GM12891 (cell line): ENCODE measurements at regions not wholly inside any gene's neighbourhood (a gene's known extent, or its start where the extent isn't known, plus 50 kb on each side); places are given as distances from the start of the nearest gene placed in this dataset.

Experiments used
- DNase-seq: peaks from one replicate; pipeline ENCODE4 v3.0.0; 2011; ENCODE audit warnings: low spot score; ENCODE audit not compliant: insufficient read length
- FAIRE-seq: peaks from 2 replicates; lab custom pipeline; 2011; peaks lifted over from hg19 to GRCh38; lab: Jason Lieb, UNC
- PAX5 ChIP-seq: IDR thresholded peaks from 2 replicates; pipeline ENCODE4 v1.6.1; 2011; ENCODE audit warnings: low read length, moderate library complexity, mild to moderate bottlenecking; ENCODE audit not compliant: insufficient read depth, severe bottlenecking
- POLR2A ChIP-seq: IDR thresholded peaks from 2 replicates; pipeline ENCODE4 v1.6.1; 2011; ENCODE audit warnings: low read depth, low read length, control low read depth
- POLR2AphosphoS5 ChIP-seq: IDR thresholded peaks from 2 replicates; pipeline ENCODE4 v1.6.1; 2011; ENCODE audit warnings: low read depth, low read length, control low read depth
- POU2F2 ChIP-seq: IDR thresholded peaks from 2 replicates; pipeline ENCODE4 v1.6.1; 2011; ENCODE audit warnings: low read depth, mild to moderate bottlenecking, control low read depth, low read length, moderate library complexity
- SPI1 ChIP-seq: IDR thresholded peaks from 2 replicates; pipeline ENCODE4 v1.6.1; 2011; ENCODE audit warnings: low read depth, low read length, control low read depth
- TAF1 ChIP-seq: IDR thresholded peaks from 2 replicates; pipeline ENCODE4 v1.6.1; 2011; ENCODE audit warnings: low read depth, low read length, control low read depth

DNA sequence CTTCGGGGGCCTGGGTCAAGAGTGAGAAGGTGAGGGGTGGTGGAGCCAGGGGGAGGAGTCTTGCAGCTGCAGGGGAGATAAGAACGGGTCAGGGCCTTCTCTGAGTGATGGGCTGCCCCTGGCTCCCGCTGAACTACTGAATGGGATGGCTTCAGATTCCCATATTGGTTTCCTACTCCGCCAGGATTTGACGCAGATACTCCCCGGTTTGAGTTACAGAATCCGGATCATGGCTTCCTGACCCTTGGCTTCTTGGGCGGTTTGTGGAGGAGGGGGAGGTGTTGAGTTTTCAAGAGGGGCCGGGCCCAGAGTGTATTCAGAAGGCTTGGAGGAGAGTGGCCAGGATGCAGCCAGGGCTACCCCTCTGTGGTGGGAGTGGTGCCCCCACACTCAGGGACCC, 119.9 kb upstream of the ATP2B2 start:
- DNase-seq (no peak), FAIRE-seq (no peak)
- no peak for TF ChIP-seq POU2F2
- no peak for TF ChIP-seq POLR2AphosphoS5
- TF ChIP-seq POLR2A: no peak
- TF ChIP-seq PAX5: no peak
- no peak for TF ChIP-seq SPI1
- no peak for TF ChIP-seq TAF1

DNA sequence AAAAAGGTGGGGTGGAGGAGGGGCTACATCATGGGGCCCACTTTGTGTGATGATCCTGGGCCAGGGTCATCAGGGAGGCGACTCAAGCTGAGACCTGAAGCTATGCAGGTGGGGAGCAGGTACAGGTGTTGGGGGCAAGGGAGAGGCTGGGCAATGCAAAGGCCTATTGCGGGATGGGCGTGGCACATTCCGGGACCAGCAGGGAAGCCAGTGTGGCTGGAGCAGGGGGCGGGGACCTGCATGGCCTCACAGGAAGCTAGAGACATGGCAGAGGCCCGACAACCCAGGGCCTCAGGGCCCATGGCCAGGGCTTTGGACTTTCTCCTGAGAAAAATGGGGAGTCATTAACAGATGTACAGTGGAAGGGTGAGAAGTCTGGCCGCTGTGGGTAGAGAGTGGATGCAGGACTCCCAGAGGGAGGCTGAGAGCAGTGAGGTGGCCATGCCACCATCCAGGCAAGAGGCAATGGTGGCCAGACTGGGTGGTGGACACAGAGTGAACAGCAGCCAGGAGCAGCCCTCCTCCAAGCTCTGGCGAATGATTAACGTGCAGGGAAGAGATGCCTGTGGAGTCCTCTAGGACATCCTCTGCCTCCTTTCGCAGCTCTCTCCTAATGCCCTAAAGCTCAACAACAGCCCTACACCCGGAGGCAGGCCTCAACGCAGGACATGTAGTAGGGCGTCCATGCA, 122.6 kb upstream of the ATP2B2 start:
- FAIRE-seq: no peak
- no peak for DNase-seq
- TF ChIP-seq POU2F2: no peak
- no peak for TF ChIP-seq PAX5
- TF ChIP-seq POLR2A: no peak
- no peak for TF ChIP-seq SPI1
- TF ChIP-seq POLR2AphosphoS5: no peak
- no peak for TF ChIP-seq TAF1

DNA sequence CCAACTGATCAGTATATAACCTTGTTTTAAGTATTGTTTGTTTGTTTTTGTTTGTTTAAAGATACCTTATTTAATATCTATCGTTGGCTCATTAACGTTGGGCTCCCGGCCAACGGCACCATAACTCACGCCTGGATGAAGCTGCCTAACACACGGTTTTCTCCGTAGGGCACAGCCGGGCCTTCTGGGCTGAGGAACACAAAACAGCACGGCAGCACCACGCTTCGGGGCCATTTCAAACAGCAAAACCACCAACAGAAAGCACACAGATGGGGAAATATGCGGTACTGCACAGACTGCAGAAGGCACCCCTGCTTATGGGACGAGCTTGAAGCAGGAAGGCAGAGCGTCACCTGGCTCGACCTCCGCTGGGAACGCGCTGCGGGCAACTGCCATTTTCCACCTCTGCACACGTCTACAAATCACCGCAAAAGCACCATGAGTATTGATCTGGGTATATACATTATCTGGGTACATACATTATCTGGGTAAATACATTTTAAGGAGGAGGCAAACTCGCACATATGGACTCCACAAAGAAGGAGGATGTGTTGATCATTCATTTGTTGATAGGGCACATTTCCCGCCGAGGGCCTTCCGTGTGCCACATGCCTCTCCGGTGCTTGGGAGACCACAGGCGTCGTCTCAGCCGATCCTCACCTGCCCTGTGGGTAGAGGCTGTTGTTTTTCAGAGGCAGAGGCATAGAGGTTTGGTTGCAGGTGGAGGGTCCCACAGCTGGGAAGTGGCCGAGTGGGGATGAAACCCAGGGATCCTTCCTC, 123.7 kb upstream of the ATP2B2 start:
- no peak for FAIRE-seq

DNA sequence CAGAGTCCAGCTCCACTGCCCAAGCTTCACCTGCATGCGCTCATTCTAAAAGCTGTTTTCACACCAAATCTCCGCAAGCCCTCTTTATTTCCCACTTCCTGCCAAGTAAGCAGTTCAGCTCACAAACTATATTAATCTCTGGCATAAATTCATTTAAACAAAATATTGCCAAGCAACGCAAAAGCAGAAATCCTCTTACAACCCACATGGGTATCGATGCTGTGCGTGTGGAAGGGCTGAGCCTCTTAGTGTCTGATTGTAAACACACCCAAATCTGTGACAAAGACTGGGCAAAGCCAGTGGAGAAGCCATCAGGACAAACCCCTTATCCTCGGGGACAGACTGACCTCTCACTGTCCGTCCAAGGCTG, 124.3 kb upstream of the ATP2B2 start:
- DNase-seq (no peak), FAIRE-seq (no peak)
- TF ChIP-seq TAF1 (no peak), POU2F2 (no peak), POLR2AphosphoS5 (no peak)

More for the DNA sequence above, 123.7 kb upstream of the ATP2B2 start:
- no peak for DNase-seq
- TF ChIP-seq SPI1 (no peak), POLR2AphosphoS5 (no peak), PAX5 (no peak), POLR2A (no peak), TAF1 (no peak), POU2F2 (no peak)

DNA sequence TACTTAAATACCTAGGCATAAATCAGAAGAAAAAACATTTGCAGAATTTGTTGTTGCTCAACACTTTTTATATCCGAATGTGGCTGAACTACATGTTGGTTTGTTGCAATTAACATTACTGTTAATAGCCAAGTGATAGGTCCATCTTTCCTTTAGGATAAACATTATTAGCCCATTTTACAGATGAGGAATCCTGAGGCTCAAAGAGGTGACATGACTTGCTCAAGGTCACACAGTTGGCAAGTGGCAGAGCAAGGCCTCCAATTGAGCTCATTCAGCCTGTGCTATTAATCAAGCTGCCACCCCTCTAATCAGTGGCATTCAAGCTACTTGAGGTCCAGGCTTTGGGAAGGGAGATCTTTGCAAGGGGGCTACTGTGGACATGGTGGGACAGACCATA, 125.8 kb upstream of the ATP2B2 start:
- FAIRE-seq (no peak), DNase-seq (no peak)
- no peak for TF ChIP-seq POLR2A
- no peak for TF ChIP-seq TAF1
- no peak for TF ChIP-seq PAX5
- TF ChIP-seq SPI1: no peak
- no peak for TF ChIP-seq POU2F2
- no peak for TF ChIP-seq POLR2AphosphoS5

DNA sequence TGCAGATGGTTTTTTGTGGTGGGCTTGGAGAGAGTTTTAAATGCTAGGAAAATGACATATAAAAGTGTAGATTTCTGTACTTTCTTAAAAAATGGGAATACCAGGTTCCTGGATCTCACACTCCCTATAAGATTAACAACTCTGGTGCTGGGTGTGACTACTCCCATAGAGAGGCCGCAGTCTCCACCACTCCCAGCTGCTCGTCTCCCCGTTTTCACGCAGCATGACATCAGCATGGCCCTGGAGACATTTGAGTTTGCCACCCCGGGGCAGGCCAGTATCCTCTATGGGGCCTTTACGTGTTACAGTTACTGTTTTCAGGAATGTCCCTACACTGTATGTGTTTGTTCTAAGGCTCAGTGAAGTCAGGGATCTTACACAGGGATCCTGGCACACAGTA, 126.7 kb upstream of the ATP2B2 start:
- no peak for TF ChIP-seq POU2F2
- TF ChIP-seq POLR2AphosphoS5: no peak
- TF ChIP-seq TAF1: no peak
- TF ChIP-seq SPI1: no peak
- TF ChIP-seq PAX5: no peak
- no peak for TF ChIP-seq POLR2A
- no peak for FAIRE-seq

DNA sequence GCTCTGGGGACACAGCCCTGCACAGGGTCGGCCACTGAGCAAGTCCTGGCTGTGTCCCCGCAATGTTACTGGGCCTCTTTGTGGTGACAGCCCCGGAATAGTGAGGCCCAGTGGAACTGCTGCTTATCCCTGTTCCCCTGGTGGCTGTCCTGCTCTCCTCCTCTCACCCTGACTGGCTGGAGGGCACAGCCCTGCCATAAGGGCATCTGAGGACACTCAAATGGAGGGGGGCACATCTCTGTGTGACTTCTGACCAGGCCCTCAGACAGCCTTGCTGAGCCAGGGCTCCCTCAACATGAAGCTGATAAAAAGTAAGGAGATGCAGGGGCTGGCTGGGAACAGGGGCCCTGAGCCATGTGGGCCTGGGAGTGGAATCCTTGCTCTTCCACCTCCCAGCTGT, 127.4 kb upstream of the ATP2B2 start:
- TF ChIP-seq POU2F2 (no peak), POLR2AphosphoS5 (no peak), TAF1 (no peak), POLR2A (no peak), PAX5 (no peak)
- FAIRE-seq: no peak
- no peak for DNase-seq

More for the DNA sequence above, 126.7 kb upstream of the ATP2B2 start:
- no peak for DNase-seq

DNA sequence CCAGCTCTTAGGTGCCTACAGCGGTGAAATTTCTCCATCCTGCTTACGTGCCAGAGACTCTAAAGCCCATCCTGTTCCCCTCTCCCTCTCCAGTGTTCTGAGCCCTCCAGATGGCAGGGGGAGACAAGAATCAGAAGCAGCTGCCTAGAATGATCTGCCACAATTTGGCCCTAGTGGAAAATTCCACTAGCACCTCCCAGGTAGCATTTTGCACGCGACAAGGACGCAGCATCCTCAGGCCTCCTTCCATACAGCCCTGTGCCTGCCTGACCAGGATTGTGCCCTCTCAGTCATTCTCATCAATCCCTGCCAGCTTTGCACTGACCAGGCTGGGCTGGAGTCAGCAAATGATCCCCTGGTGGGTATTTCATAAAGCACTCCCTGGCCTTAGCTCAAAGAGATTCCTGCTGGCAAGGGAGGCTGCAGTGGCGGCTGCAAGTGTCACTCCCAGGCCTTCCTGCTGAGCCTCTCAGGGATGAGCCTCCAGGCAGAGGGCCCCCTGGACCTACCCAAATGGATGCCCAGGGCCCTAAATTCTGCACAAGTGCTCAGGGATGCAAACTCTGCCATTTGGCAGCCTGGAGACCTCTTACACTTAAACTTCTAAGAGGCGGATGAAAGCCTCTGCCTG, 130.2 kb upstream of the ATP2B2 start:
- TF ChIP-seq POLR2A (no peak), POU2F2 (no peak), PAX5 (no peak), POLR2AphosphoS5 (no peak), SPI1 (no peak)
- DNase-seq (no peak), FAIRE-seq (no peak)

DNA sequence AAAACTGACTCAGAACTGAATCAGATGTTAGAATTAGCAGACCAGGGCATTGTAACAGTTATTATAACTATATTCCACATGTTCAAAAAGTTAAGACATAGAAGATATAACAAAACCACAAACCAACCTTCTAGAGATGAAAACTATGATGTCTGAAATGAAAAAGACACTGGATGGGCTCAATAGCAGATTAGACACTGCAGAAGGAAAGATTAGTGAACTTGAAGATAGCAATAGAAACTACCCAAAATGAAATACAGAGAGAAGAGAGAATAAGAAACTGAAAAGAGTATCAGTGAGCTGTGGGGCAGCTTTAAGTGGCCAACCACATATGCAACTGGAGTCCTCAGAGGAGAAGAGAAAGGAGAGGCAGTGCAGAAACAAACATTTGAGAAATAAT, 132.0 kb upstream of the ATP2B2 start:
- TF ChIP-seq PAX5 (no peak), TAF1 (no peak), POU2F2 (no peak), SPI1 (no peak), POLR2AphosphoS5 (no peak), POLR2A (no peak)
- FAIRE-seq: no peak

More for the DNA sequence above, 132.0 kb upstream of the ATP2B2 start:
- no peak for DNase-seq
